Neuron (in vitro differentiated cells): ENCODE measurements at regions not wholly inside any gene's neighbourhood (a gene's known extent, or its start where the extent isn't known, plus 50 kb on each side); places are given as distances from the start of the nearest gene placed in this dataset.

Experiments
- H2AFZ ChIP-seq: one replicate; pipeline ENCODE4 v1.6.1; 2013; ENCODE audit warnings: low read depth, mild to moderate bottlenecking, inconsistent platforms, low read length, moderate library complexity
- H3K27me3 ChIP-seq: one replicate; pipeline ENCODE4 v1.6.1; 2013; ENCODE audit warnings: low read length; ENCODE audit not compliant: insufficient read depth
- H3K36me3 ChIP-seq: one replicate; pipeline ENCODE4 v1.6.1; 2013; ENCODE audit warnings: low read length; ENCODE audit not compliant: insufficient read depth
- H3K4me1 ChIP-seq: one replicate; pipeline ENCODE4 v1.6.1; 2013; ENCODE audit warnings: low read length; ENCODE audit not compliant: insufficient read depth
- H3K4me3 ChIP-seq: 2 replicates; pipeline ENCODE4 v1.5.1; 2013; ENCODE audit warnings: mild to moderate bottlenecking, low read length, moderate library complexity
- H3K9me3 ChIP-seq: one replicate; pipeline ENCODE4 v1.6.1; 2013; ENCODE audit warnings: low read length

DNA sequence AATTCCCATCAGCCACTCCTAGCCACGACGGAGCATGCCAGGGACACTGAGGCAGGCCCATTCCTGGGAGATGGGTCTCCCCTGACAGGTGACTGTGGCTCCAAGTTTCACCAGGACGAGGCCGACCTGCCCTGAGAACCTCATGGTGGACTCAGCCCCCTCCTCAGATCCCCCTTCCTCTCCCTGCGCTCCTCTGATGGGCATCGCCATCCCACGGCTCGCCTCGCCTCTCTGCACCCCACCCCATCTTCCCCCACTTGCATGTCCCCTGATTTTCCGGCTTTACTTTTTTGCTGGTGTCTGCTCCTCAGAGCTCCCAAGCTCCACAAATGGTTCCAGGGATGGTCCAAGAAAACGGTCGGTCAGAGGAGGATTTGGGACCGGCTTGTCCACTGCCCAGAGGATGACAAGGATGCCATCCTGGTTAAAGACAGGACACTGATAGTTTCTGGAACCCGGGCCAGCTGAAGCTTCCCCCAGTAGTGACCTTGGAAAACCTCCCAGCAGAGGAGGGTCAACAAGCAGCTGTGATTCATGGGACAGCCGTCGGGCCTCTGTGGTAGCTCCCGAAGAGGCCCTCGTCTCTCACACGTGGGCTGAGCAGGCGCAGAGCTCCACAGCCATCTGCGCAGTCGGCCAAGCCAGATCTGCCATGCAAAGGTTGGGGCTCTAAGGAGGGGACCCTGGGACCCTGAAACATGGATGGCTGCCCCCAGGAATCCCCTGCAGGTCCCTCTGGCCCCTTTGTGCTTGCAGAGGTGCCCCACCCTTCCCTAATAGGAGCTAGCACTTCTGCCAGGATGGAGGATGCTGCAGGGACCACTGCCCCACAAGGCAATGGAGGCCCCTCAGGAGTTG lies 87.8 kb upstream of the SLC66A3 start:
- Histone ChIP-seq H3K27me3 (peaks cover 6% of the 10 kb centered on the region), H3K36me3 (no peaks in the 10 kb centered on the region), H3K9me3 (peaks cover 6% of the 10 kb centered on the region), H3K4me1 (no peaks in the 10 kb centered on the region), H3K4me3 (no peak overlapping the region), H2AFZ (no peak overlapping the region)

DNA sequence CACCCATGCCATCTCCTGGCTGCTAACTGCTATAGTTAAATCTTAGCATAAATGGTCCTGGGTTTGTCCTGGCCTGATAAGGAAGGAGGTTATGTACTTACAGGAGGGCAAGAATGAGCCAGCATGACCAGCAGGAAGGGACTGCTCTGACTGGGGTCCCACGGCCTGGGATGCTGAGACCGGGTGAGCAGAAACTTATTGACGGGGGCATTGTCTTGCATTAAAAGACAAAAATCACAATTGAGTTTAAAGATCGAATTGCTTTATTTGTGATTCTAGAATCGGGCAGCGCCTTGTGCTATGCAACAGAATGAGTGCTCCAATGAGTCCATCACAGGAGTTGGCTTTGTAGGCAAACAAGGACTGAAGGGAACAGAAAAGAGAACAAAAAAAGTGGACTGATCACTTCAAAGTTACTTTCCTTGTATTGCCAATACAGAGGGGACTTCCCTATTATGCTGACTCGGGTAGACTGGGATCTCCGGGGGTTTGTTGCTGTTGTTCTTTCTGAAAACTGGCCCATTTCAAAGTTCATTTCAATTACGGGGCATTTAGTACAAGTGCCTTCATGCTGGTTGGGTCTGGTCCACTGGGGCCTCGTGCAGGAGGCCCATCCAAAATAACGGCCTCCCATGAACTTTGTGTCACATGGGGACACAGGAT lies 87.1 kb upstream of the SLC66A3 start:
- H3K4me1 ChIP-seq, result no peaks in the 10 kb centered on the region
- H3K27me3 ChIP-seq, result peaks cover 6% of the 10 kb centered on the region

DNA sequence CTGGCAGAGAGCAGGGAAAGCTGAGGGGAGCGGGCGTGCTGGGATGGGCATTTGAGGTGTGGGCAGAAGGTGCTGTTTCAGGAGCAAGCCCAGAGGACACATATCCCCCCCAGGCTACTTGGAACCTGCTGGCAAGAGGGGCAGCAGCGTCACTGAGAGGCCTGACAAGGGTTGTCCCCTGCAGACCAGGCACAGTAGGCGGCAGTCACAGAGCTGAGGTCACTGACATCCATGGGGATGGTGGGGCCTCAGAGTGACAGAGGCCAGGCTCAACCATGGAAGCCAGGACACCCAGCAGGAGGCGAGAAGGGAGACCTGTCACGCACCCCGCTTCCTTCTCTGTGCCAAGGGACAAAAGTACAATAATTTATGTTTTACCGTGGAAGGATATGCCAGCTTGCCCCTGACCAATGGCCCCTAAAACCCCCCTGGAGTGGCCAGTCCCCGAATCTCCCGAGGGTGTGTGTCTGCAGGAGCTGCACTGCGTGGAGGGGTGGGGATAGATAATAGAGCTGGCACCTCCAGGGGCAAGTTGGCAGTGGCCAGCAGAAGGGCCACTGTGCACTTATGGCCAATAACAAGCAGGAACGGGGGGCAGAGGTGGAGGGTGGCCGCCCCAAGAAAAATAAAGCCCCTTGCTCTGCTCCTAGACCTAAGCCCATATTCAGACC lies 86.3 kb upstream of the SLC66A3 start:
- Histone ChIP-seq H3K4me1 (no peaks in the 10 kb centered on the region), H3K36me3 (no peaks in the 10 kb centered on the region), H3K9me3 (peaks cover 6% of the 10 kb centered on the region), H3K27me3 (peaks cover 6% of the 10 kb centered on the region), H3K4me3 (no peak overlapping the region), H2AFZ (no peak overlapping the region)

More for the DNA sequence above, 87.1 kb upstream of the SLC66A3 start:
- H2AFZ ChIP-seq, result no peak overlapping the region
- no peak overlapping the region for H3K4me3 ChIP-seq
- peaks cover 6% of the 10 kb centered on the region for H3K9me3 ChIP-seq
- H3K36me3 ChIP-seq, result no peaks in the 10 kb centered on the region

DNA sequence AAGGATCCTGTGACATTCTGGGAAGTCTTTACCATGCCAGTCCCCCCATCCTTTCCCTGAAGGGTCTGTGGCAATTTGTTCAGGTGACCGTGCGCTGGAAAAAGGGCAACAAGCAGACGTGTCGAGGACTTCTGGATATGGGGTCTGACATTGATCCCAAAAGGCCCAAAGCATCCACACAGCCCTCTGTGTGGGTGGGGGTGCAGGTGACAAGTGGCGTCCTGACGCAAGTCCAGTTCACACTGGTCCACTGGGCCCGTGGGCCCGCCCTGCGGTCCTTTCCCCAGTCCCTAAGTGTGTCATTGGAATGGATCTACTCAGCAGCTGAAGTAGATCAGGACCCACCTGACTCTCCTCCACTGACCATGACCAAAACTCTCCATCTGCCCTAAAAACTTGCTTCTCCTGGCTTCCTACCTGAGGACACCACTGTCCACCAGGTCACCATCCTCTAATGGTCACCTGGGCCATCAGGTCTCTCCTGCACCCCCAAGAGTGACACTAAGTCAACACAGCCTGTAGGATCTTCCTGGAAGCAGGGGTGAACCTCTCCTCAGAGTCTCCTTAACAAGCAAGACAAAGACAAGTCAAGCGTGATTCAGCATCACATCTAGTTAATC lies 85.6 kb upstream of the SLC66A3 start:
- Histone ChIP-seq H3K27me3 (peaks cover 6% of the 10 kb centered on the region), H3K4me1 (no peaks in the 10 kb centered on the region), H3K9me3 (peaks cover 6% of the 10 kb centered on the region), H2AFZ (no peak overlapping the region), H3K36me3 (no peaks in the 10 kb centered on the region), H3K4me3 (no peak overlapping the region)

DNA sequence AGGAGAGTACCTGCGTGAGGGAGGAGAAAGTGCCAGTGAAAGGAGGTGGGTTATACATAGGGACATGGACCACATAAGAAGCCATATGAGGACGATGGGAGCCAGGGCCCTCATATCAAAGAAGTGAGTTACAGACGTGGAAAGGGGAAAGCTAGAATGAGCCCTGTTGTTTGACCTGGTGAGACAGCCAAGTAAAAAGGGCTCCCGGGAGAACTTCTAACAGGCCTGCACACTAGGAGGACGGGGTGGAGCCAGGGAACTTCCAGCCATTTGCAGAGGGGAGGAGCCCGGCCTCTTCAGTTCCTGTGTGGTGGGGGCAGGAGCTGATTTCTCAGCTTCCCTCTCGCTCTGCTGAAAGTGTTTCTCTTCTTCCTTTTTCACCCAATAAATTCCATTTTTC lies 84.1 kb upstream of the SLC66A3 start:
- Histone ChIP-seq H3K9me3 (peaks cover 6% of the 10 kb centered on the region), H3K27me3 (no peaks in the 10 kb centered on the region), H3K4me3 (no peak overlapping the region), H3K4me1 (no peaks in the 10 kb centered on the region), H3K36me3 (no peaks in the 10 kb centered on the region), H2AFZ (no peak overlapping the region)

DNA sequence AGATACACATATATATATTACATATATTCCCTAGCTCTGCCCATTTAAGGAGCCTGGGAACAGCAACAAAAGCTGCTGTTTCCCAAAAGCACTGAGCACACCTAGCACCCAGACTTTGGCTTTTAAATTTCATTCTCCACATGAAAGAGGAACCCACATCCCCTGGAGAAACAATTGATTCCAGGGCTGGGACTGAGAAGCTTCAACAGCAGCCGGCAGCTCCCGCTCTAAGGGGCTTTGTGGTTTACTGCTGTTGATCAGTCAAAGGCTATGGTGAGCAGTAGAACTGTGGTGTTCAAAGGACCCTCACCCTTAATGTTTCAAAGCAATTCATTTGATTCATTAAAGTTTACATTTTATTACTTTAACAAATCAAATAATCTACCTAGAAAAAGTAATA lies 83.3 kb upstream of the SLC66A3 start:
- Histone ChIP-seq H3K9me3 (peaks cover 6% of the 10 kb centered on the region), H3K4me3 (no peak overlapping the region), H3K27me3 (no peaks in the 10 kb centered on the region), H2AFZ (no peak overlapping the region), H3K36me3 (no peaks in the 10 kb centered on the region), H3K4me1 (no peaks in the 10 kb centered on the region)

DNA sequence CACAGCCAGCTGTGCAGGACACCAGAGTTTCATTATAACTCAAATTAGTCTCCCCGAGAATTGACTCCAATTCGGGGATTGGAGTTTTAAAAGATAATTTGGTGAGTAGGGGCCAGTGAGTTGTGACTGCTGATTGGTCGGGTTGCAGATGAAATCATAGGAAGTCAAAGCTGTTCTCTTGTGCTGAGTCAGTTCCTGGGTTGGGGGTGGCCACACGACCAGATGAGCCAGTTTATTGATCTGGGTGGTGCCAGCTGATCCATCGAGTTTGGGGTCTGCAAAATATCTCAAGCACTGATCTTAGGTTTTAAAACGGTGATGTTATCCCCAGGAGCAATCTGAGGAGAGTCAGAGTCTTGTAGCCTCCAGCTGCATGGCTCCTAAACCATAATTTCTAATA lies 82.7 kb upstream of the SLC66A3 start:
- Histone ChIP-seq H3K27me3 (no peaks in the 10 kb centered on the region), H3K4me1 (no peaks in the 10 kb centered on the region), H2AFZ (no peak overlapping the region), H3K9me3 (peaks cover 3% of the 10 kb centered on the region), H3K4me3 (no peak overlapping the region), H3K36me3 (no peaks in the 10 kb centered on the region)

DNA sequence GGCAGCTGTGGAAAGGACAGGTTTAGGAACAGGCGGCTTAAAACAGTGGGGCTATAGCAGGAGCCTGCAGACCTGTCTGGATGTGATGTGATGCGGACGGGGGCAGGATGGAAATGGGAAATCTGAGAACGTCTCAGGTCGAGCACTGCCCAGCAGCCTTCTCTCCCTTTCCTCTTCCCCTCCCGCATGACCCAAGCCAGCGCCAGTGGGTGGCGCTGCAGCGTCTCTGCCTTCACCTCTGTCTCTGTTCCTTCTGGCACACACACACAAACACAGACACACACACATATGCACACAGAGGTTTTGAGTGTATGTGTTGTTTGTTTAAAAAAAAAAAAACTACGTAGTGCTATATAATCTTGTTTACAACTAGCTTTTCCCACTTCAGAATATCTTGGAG lies 82.0 kb upstream of the SLC66A3 start:
- H3K9me3 ChIP-seq, result peaks cover 3% of the 10 kb centered on the region
- H3K4me3 ChIP-seq, result no peak overlapping the region
- H2AFZ ChIP-seq, result no peak overlapping the region
- H3K4me1 ChIP-seq, result no peaks in the 10 kb centered on the region
- H3K27me3 ChIP-seq, result no peaks in the 10 kb centered on the region
- H3K36me3 ChIP-seq, result no peaks in the 10 kb centered on the region

DNA sequence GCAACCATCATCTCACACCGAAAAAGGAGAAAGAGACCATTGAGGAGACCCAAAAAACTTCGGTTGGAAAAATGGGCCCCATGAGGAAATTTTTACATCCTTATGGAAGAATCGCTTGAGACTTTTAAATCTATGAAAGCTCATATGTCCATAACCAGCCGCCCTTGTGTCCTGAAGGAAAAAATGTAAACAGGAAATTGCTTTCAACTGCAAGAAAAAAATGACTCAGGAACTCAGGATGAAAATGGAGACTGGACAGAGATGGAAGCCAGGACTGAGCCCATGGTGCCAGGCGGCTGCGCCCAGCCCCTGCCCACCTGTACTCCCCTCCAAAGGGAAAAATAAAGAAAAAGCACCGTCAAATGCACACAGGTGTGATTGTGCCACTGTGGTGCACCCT lies 81.5 kb upstream of the SLC66A3 start:
- Histone ChIP-seq H2AFZ (no peak overlapping the region), H3K4me1 (no peaks in the 10 kb centered on the region), H3K27me3 (no peaks in the 10 kb centered on the region), H3K4me3 (no peak overlapping the region), H3K9me3 (peaks cover 3% of the 10 kb centered on the region), H3K36me3 (no peaks in the 10 kb centered on the region)

DNA sequence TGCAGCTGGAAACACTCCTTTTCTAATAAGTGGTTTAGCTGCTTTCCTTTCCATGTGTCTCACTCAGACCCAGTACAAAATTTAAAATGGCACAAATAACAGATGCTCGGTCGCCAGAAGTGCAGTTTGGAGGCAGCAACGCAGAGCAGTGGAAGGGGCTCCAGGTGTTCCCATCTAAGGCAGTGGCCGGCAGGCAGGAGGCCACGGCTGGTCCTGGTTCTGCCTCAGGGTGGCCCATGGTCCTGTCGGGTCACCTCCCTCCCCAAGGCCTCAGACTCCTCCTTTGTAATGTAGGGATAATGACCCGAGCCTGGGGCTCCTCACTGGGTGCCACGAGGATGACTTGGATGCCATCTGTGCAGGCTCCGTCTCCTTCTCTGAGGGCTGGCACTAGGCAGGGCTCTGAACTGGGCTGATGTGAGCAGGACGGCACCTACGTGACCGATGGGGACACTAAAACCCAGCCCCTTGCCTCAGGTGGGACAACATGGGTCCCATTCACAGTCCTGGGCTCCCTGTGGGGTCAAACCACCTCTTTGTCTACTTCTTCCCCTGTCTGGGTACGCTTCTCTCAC lies 80.9 kb upstream of the SLC66A3 start:
- Histone ChIP-seq H3K4me3 (no peak overlapping the region), H3K27me3 (no peaks in the 10 kb centered on the region)

DNA sequence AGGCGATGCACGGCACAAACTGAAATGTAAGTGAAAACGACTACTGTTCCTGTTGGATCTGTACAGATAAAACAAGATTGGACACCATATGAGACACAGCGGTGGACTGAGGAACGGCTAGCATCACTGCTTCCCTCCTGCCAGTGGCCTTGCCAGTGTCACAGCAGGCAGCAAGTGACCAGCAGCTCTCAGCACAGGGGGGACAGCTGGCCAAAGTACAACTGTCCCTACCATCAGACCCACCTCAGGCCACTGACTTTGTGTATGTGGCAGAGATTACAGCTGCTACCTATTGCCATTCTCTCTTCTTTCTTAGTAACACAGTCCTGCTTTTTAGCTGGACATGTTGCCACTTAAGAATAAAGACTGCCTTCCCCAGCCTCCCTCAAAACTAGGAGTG lies 80.0 kb upstream of the SLC66A3 start:
- H3K4me1 ChIP-seq, result no peaks in the 10 kb centered on the region

More for the DNA sequence above, 80.9 kb upstream of the SLC66A3 start:
- H2AFZ ChIP-seq, result no peak overlapping the region
- H3K9me3 ChIP-seq, result peaks cover 3% of the 10 kb centered on the region
- H3K4me1 ChIP-seq, result no peaks in the 10 kb centered on the region
- H3K36me3 ChIP-seq, result no peaks in the 10 kb centered on the region

DNA sequence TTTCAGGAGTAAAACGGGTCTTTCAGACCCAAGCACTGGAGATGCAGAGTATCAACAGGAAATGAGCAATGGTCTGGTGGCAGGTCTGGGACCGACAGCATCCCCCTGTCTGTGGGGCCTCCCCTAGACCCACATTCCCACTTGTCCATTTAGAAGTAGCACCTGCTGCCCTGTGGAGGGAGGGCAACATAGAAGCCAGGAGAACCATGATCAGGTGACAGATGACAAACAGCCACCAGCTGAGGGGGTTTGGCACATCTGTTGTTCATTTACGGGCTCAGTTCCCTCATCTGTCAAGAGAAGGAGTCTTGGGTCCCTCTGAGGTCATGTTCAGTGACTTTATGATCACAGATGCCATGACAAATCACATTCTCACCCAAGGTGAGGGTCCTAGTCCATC lies 77.9 kb upstream of the SLC66A3 start:
- no peaks in the 10 kb centered on the region for H3K36me3 ChIP-seq
- H3K9me3 ChIP-seq, result no peaks in the 10 kb centered on the region
- H3K4me1 ChIP-seq, result no peaks in the 10 kb centered on the region
- H3K4me3 ChIP-seq, result no peak overlapping the region
- no peaks in the 10 kb centered on the region for H3K27me3 ChIP-seq
- no peak overlapping the region for H2AFZ ChIP-seq

More for the DNA sequence above, 80.0 kb upstream of the SLC66A3 start:
- Histone ChIP-seq H3K27me3 (no peaks in the 10 kb centered on the region), H3K36me3 (no peaks in the 10 kb centered on the region), H3K9me3 (no peaks in the 10 kb centered on the region), H3K4me3 (no peak overlapping the region), H2AFZ (no peak overlapping the region)
